Mucosa of descending colon (tissue), 3 donors: ENCODE measurements at regions not wholly inside any gene's neighbourhood (a gene's known extent, or its start where the extent isn't known, plus 50 kb on each side); places are given as distances from the start of the nearest gene placed in this dataset.

Experiments
- ATAC-seq: fragments of 200-7000 bp; cut with Tn5 transposase; one replicate; pipeline ENCODE4 v1.9.1; 2020; ENCODE audit warnings: mild to moderate bottlenecking, moderate library complexity
- DNase-seq, 3 donors: peaks; one replicate each; pipeline ENCODE4 v3.0.0-alpha.2; 2020
- H3K36me3 ChIP-seq: fragments of 200-600 bp; one replicate; pipeline ENCODE4 v1.8.0; 2021; ENCODE audit warnings: low read depth, mild to moderate bottlenecking
- H3K4me1 ChIP-seq: fragments of 200-600 bp; one replicate; pipeline ENCODE4 v1.8.0; 2021; ENCODE audit warnings: low read depth, mild to moderate bottlenecking
- H3K4me3 ChIP-seq: fragments of 200-600 bp; one replicate; pipeline ENCODE4 v1.8.0; 2021; ENCODE audit warnings: mild to moderate bottlenecking
- H3K9me3 ChIP-seq: fragments of 200-600 bp; one replicate; pipeline ENCODE4 v1.8.0; 2021; ENCODE audit warnings: mild to moderate bottlenecking
- CTCF ChIP-seq: fragments of 200-600 bp; IDR thresholded peaks from one replicate; pipeline ENCODE4 v1.8.0; 2022; ENCODE audit warnings: antibody characterized with exemption, mild to moderate bottlenecking
- intact Hi-C, 2 donors: fragments of 100-400 bp; cut with DNase I in 1 of 2; cut with micrococcal nuclease in 1 of 2; formaldehyde crosslinking; loops; one replicate each; pipeline versions ENCODE4 v1.11.0 to v1.11.1; 2022; cut with DNase I, micrococcal nuclease
- donor health status: DM: no; HTN: no; CAD: no; lungs with moderate emphysema.
- donor health status: DM: no; HTN: no; CAD: no.
- donor health status: DM: no; HTN: yes; CAD: no.

DNA sequence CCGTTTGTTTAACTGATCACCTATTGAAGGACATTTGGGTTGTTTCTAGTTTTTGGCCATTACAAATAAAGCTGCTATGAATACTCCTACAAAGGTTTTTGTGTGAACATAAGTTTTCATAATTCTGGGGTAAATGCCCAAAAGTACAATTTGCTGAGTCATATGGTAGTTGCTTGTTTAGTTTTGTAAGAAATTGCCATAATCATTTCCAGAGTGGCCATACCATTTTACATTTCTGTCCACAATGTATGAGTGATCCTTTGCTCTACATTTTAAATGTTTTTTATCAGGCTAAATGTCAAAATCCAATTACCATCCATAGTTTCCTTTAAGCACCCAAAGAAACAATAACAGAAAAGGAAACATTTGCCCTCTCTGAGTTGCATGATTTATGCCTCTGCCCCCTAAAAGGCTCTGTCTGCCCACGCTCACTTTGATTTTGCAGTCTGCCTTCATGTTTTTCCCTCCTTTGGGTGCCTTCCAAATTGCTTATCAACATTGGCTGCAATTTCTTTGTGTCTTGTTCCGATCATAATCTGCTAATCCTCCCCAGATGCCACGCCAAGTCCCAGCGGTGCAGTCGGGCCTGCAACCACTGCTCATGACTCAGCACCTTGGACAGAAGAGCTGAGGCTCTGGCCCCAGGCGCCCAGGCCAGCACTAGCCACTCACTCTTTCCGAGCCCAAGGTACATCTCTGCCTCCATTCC, 339.2 kb downstream of the PIK3R1 start:
- no peaks in the 10 kb centered on the region for H3K36me3 ChIP-seq
- intact Hi-C loops: no loop called here
- no peak for TF ChIP-seq CTCF
- no peak overlapping the region for H3K4me3 ChIP-seq
- H3K9me3 ChIP-seq: no peaks in the 10 kb centered on the region
- H3K4me1 ChIP-seq: no peaks in the 10 kb centered on the region
- ATAC-seq (peak; percentile 77), DNase-seq (peak; percentile 34 to 74 (median 45))

- DNase-seq (no peak), ATAC-seq (no peak)
- no peaks in the 10 kb centered on the region for H3K36me3 ChIP-seq
- no peaks in the 10 kb centered on the region for H3K9me3 ChIP-seq
- no peak for TF ChIP-seq CTCF
- H3K4me3 ChIP-seq: no peak overlapping the region
- intact Hi-C loops: no loop called here
- no peaks in the 10 kb centered on the region for H3K4me1 ChIP-seq
These were observed 340.5 kb downstream of the PIK3R1 start for GRCh38 chr5:68555907-68556681.

DNA sequence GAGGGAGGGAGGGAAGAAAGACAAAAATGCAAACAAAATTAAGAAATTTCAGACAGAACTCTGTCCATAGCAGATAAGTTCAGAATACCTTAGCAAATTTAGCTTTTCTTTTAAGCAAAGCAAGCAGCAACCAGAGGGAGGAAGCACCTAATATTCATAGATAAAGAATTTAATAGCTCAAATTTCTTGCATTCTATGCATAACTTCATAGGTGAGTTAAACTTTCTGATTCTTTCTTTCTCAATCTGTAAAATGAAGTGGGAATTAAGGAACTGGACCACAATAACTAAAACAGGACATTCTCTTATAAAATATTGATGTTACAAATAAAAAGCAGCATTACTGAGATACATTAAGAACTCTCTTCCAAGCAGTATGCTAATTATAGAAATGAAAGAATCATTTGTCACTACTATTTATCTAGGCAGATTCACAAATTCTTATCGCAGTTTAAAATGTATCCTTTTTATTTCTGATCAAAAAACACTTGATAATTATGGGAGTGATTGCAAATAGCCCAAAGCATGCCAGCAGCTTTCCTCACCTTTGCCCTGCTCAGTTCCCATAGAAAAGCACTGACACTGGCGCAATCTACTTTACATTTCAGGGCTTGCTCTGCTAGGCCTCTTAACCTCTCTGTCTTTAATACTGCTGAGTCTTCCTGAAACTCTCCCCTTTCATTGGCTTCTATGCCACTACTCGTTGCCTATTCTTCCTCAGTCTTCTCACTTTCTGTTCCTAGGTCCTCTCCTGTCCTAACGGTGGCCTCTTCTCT, 341.8 kb downstream of the PIK3R1 start:
- Histone ChIP-seq H3K36me3 (no peaks in the 10 kb centered on the region), H3K4me1 (no peaks in the 10 kb centered on the region), H3K4me3 (no peak overlapping the region), H3K9me3 (no peaks in the 10 kb centered on the region)
- no peak for ATAC-seq
- TF ChIP-seq CTCF: no peak
- DNase-seq: no peak
- intact Hi-C loops: no loop called here

GRCh38 chr5:68562308-68562707, 346.8 kb downstream of the PIK3R1 start:
- ATAC-seq (peak; percentile 67), DNase-seq (peak in 1 of 3 donors; percentile 55)
- H3K36me3 ChIP-seq: no peaks in the 10 kb centered on the region
- no peaks in the 10 kb centered on the region for H3K4me1 ChIP-seq
- peaks cover 2% of the 10 kb centered on the region for H3K9me3 ChIP-seq
- H3K4me3 ChIP-seq: no peak overlapping the region
- intact Hi-C loops: no loop called here
- TF ChIP-seq CTCF: no peak

- peaks cover 2% of the 10 kb centered on the region for H3K9me3 ChIP-seq
- no peak overlapping the region for H3K4me3 ChIP-seq
- H3K36me3 ChIP-seq: no peaks in the 10 kb centered on the region
- no peak for DNase-seq
- no peak for ATAC-seq
- no peaks in the 10 kb centered on the region for H3K4me1 ChIP-seq
- no peak for TF ChIP-seq CTCF
- intact Hi-C loops: no loop called here
These were observed 349.9 kb downstream of the PIK3R1 start for GRCh38 chr5:68565427-68565826.
